Breast epithelium (tissue), 3 donors: ENCODE measurements at regions not wholly inside any gene's neighbourhood (a gene's known extent, or its start where the extent isn't known, plus 50 kb on each side); places are given as distances from the start of the nearest gene placed in this dataset.

ENCODE experiments used
- CTCF ChIP-seq, 3 donors: fragments of 450-650 bp; IDR thresholded peaks; one replicate each; pipeline ENCODE4 v1.5.1; 2016 to 2017; ENCODE audit warnings: antibody characterized with exemption in 3 of 3, mild to moderate bottlenecking in 3 of 3, moderate library complexity in 3 of 3
- POLR2A ChIP-seq: fragments of 450-650 bp; IDR thresholded peaks from one replicate; pipeline ENCODE4 v1.6.1; 2016; ENCODE audit warnings: antibody characterized with exemption, mild to moderate bottlenecking, moderate library complexity
- POLR2AphosphoS5 ChIP-seq, 3 donors: sonication (generic); formaldehyde crosslinking; IDR thresholded peaks; one replicate each; pipeline ENCODE4 v1.6.1; 2017; ENCODE audit warnings: antibody characterized with exemption in 3 of 3

- no peak for TF ChIP-seq CTCF (IDR thresholded peaks at IDR 0.05)
- TF ChIP-seq POLR2A: no peak
- no peak for TF ChIP-seq POLR2AphosphoS5 (IDR thresholded peaks at IDR 0.05)
These were observed 472.2 kb downstream of the UTRN start for GRCh38 chr6:144757299-144757698.
